ENCODE measurements at regions not wholly inside any gene's neighbourhood (a gene's known extent, or its start where the extent isn't known, plus 50 kb on each side); places are given as distances from the start of the nearest gene placed in this dataset.

GRCh38 chr10:10362800-10363199 is 654.9 kb upstream of the CELF2 start:
- no peak for TF ChIP-seq CTCF (IDR thresholded peaks at IDR 0.05; ENCODE audit: low read length)
- no peak for TF ChIP-seq EZH2 (IDR thresholded peaks at IDR 0.05; ENCODE audit: borderline replicate concordance, low read length)
